ENCODE measurements at regions not wholly inside any gene's neighbourhood (a gene's known extent, or its start where the extent isn't known, plus 50 kb on each side); places are given as distances from the start of the nearest gene placed in this dataset.

DNA sequence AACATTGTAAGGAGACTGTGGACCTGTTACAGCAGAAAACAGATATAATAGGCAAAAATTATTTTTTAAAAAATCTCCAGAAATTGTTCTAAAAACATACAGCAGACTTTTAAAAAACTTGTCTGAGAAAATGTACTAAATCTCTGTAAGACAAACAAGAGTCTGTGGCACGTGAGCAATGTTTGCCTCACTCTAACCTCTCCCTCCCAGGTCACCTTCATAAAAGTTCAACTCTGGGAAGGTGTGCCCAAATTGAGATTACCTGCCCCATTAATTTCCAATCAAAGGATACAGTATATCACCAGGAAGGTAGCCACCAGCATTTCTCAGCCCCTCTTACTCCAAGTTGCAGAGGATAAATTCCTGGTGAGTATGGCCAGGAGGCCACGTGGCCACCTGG lies 992.7 kb downstream of the TMEM182 start:
- TF ChIP-seq, protein P1, sequence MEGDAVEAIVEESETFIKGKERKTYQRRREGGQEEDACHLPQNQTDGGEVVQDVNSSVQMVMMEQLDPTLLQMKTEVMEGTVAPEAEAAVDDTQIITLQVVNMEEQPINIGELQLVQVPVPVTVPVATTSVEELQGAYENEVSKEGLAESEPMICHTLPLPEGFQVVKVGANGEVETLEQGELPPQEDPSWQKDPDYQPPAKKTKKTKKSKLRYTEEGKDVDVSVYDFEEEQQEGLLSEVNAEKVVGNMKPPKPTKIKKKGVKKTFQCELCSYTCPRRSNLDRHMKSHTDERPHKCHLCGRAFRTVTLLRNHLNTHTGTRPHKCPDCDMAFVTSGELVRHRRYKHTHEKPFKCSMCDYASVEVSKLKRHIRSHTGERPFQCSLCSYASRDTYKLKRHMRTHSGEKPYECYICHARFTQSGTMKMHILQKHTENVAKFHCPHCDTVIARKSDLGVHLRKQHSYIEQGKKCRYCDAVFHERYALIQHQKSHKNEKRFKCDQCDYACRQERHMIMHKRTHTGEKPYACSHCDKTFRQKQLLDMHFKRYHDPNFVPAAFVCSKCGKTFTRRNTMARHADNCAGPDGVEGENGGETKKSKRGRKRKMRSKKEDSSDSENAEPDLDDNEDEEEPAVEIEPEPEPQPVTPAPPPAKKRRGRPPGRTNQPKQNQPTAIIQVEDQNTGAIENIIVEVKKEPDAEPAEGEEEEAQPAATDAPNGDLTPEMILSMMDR (IDR thresholded peaks at IDR 0.05; ENCODE audit: control extremely low read depth in 1 of 3, insufficient read depth in 1 of 3, low read depth in 1 of 3, low read length in 3 of 3), result no peak
- TF ChIP-seq EP300 (IDR thresholded peaks at IDR 0.05; ENCODE audit: borderline replicate concordance in 1 of 2, low read depth in 2 of 2, low read length in 2 of 2) (no peak), CHD2 (IDR thresholded peaks at IDR 0.05; ENCODE audit: low read length) (no peak)

Data from H1 (cell line).